Liver (tissue), 8 donors: ENCODE measurements at regions not wholly inside any gene's neighbourhood (a gene's known extent, or its start where the extent isn't known, plus 50 kb on each side); places are given as distances from the start of the nearest gene placed in this dataset.

Experiments
- DNase-seq: peaks from one replicate; pipeline ENCODE4 v3.0.0-alpha.2; 2017; ENCODE audit warnings: low spot score
- H3K27ac ChIP-seq, 2 donors: one replicate each; pipeline ENCODE4 v1.7.0; 2013; ENCODE audit warnings: inconsistent platforms in 2 of 2, low read length in 2 of 2, control low read depth in 1 of 2, low read depth in 1 of 2, mild to moderate bottlenecking in 1 of 2
- H3K27me3 ChIP-seq, 4 donors: one replicate each; pipeline versions ENCODE4 v1.6.1 to v1.7.0; 2013; ENCODE audit warnings: low read length in 3 of 4, inconsistent platforms in 1 of 4, mild to moderate bottlenecking in 1 of 4, moderate library complexity in 1 of 4; ENCODE audit not compliant: control insufficient read depth in 4 of 4, insufficient read depth in 4 of 4
- H3K36me3 ChIP-seq, 4 donors: one replicate each; pipeline versions ENCODE4 v1.6.1 to v1.7.0; 2013; ENCODE audit warnings: low read length in 3 of 4, mild to moderate bottlenecking in 3 of 4, low read depth in 1 of 4, moderate library complexity in 1 of 4; ENCODE audit not compliant: control insufficient read depth in 4 of 4, insufficient read depth in 3 of 4
- H3K4me1 ChIP-seq, 4 donors: one replicate each; pipeline versions ENCODE4 v1.6.1 to v1.7.0; 2013; ENCODE audit warnings: low read length in 3 of 4, mild to moderate bottlenecking in 3 of 4, moderate library complexity in 1 of 4; ENCODE audit not compliant: control insufficient read depth in 4 of 4, insufficient read depth in 4 of 4
- H3K4me3 ChIP-seq, 3 donors: one replicate each; pipeline versions ENCODE4 v1.6.1 to v1.7.0; 2013; ENCODE audit warnings: low read length in 3 of 3, control low read depth in 1 of 3, low read depth in 1 of 3, mild to moderate bottlenecking in 1 of 3
- H3K9ac ChIP-seq, 2 donors: one replicate each; pipeline ENCODE4 v1.7.0; 2013; ENCODE audit warnings: low read length in 2 of 2, mild to moderate bottlenecking in 2 of 2, moderate library complexity in 2 of 2, control low read depth in 1 of 2, low read depth in 1 of 2
- H3K9me3 ChIP-seq, 4 donors: one replicate each; pipeline versions ENCODE4 v1.6.1 to v1.7.0; 2013; ENCODE audit warnings: low read length in 3 of 4; ENCODE audit not compliant: control insufficient read depth in 4 of 4
- ATF3 ChIP-seq: IDR thresholded peaks from 2 replicates; pipeline ENCODE4 v1.6.1; 2016; ENCODE audit warnings: antibody characterized with exemption
- CTCF ChIP-seq: fragments of 150-350 bp; IDR thresholded peaks from 2 replicates; pipeline ENCODE4 v1.5.1; 2017; ENCODE audit warnings: improper control_type of control experiment, low read depth, low read length; ENCODE audit not compliant: missing input control
- EGR1 ChIP-seq, 2 donors: IDR thresholded peaks; 2 replicates each; pipeline ENCODE4 v1.6.1; 2016 to 2018; ENCODE audit warnings: antibody characterized with exemption in 2 of 2, low read depth in 2 of 2
- FOXA1 ChIP-seq: IDR thresholded peaks from 2 replicates; pipeline ENCODE4 v1.6.1; 2016; ENCODE audit warnings: antibody characterized with exemption
- FOXA2 ChIP-seq: IDR thresholded peaks from 2 replicates; pipeline ENCODE4 v1.6.1; 2016; ENCODE audit warnings: antibody characterized with exemption
- GABPA ChIP-seq, 2 donors: IDR thresholded peaks in 1 of 2; conservative IDR thresholded peaks in 1 of 2; 2 replicates each; pipeline ENCODE4 v1.6.1; 2016; ENCODE audit warnings: antibody characterized with exemption in 2 of 2, mild to moderate bottlenecking in 1 of 2, moderate library complexity in 1 of 2
- HNF4A ChIP-seq, 2 donors: conservative IDR thresholded peaks; 2 replicates each; pipeline ENCODE4 v1.6.1; 2016; ENCODE audit warnings: antibody characterized with exemption in 2 of 2, mild to moderate bottlenecking in 2 of 2
- HNF4G ChIP-seq: IDR thresholded peaks from 2 replicates; pipeline ENCODE4 v1.6.1; 2016; ENCODE audit warnings: antibody characterized with exemption
- JUND ChIP-seq, 2 donors: IDR thresholded peaks; 2 replicates each; pipeline ENCODE4 v1.6.1; 2016; ENCODE audit warnings: antibody characterized with exemption in 2 of 2
- MAX ChIP-seq: IDR thresholded peaks from 2 replicates; pipeline ENCODE4 v1.6.1; 2016; ENCODE audit warnings: antibody characterized with exemption
- NR2F2 ChIP-seq: IDR thresholded peaks from 2 replicates; pipeline ENCODE4 v1.6.1; 2016; ENCODE audit warnings: antibody characterized with exemption
- RAD21 ChIP-seq, 2 donors: IDR thresholded peaks; 2 replicates each; pipeline ENCODE4 v1.6.1; 2016; ENCODE audit warnings: antibody characterized with exemption in 2 of 2, mild to moderate bottlenecking in 2 of 2
- RXRA ChIP-seq, 2 donors: IDR thresholded peaks; 2 replicates each; pipeline ENCODE4 v1.6.1; 2017 to 2018; ENCODE audit warnings: antibody characterized with exemption in 2 of 2, mild to moderate bottlenecking in 1 of 2
- SP1 ChIP-seq: IDR thresholded peaks from 2 replicates; pipeline ENCODE4 v1.6.1; 2018; ENCODE audit warnings: antibody characterized with exemption, mild to moderate bottlenecking
- TAF1 ChIP-seq: conservative IDR thresholded peaks from 2 replicates; pipeline ENCODE4 v1.6.1; 2016; ENCODE audit warnings: antibody characterized with exemption, mild to moderate bottlenecking
- YY1 ChIP-seq: IDR thresholded peaks from 2 replicates; pipeline ENCODE4 v1.6.1; 2016; ENCODE audit warnings: antibody characterized with exemption, mild to moderate bottlenecking
- WGBS: extraction: QIAGEN DNeasy Blood & Tissue Kit; methylation state at CpG from one replicate; pipeline ENCODE4 v1.1.7; 2013; 5-methylcytosine and 5-hydroxymethylcytosine counted together
- TF ChIP-seq, protein P1 (sequence below): IDR thresholded peaks from 2 replicates; pipeline ENCODE4 v1.6.1; 2016; ENCODE audit warnings: antibody characterized with exemption, mild to moderate bottlenecking
- TF ChIP-seq, protein P2 (sequence below): IDR thresholded peaks from 2 replicates; pipeline ENCODE4 v1.6.1; 2016; ENCODE audit warnings: antibody characterized with exemption
- donor health status: healthy.
- donor health status: healthy.
- donor health status: healthy.
- donor health status: healthy.
- donor health status: healthy.

GRCh38 chr2:102968375-102968774 lies 206.5 kb downstream of the TMEM182 start:
- Histone ChIP-seq H3K27ac (no peak overlapping the region), H3K9ac (no peak overlapping the region), H3K27me3 (peaks cover 0 to 2% (median 0%) of the 10 kb centered on the region in 4 donors), H3K4me3 (no peak overlapping the region), H3K4me1 (no peaks in the 10 kb centered on the region), H3K9me3 (no peaks in the 10 kb centered on the region), H3K36me3 (no peaks in the 10 kb centered on the region)
- WGBS, result 79% methylated on average over 6 of the region's 6 CpGs
- TF ChIP-seq ATF3 (no peak), RXRA (IDR thresholded peaks at IDR 0.05) (no peak), JUND (IDR thresholded peaks at IDR 0.05) (no peak), EGR1 (IDR thresholded peaks at IDR 0.05; ENCODE audit: low read depth in 2 of 2) (no peak), FOXA2 (no peak), TAF1 (no peak), HNF4G (no peak), YY1 (no peak), CTCF (no peak), SP1 (no peak), FOXA1 (no peak)
- DNase-seq, result no peak

DNA sequence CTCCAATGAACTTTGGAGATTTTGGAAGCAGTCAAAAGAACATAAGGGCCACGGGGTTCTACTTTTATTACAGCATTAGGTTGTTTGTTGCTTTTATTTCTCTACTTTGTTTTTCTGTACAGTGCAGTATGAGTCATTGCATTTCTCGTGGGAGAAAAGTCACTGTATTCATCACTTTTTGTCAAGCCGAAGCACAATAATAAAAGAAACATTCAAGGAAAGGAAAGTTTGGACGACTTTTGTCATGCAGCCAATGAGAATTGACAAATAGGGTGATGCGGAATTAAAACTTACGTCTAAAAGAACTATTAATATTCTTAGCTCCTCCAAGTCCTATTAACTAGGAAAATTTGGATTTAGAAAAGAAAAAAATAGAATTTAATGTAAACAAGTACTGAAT lies 209.9 kb downstream of the TMEM182 start:
- WGBS, result 77% methylated on average over 6 of the region's 6 CpGs

More for the DNA sequence above, 209.9 kb downstream of the TMEM182 start:
- DNase-seq, result no peak
- TF ChIP-seq SP1, result no peak
- no peak for TF ChIP-seq YY1
- TF ChIP-seq ATF3, result no peak
- no peak for TF ChIP-seq NR2F2
- no peak for TF ChIP-seq GABPA (IDR thresholded peaks at IDR 0.05 in 1 of 2, conservative IDR thresholded peaks at IDR 0.05 in 1 of 2)
- TF ChIP-seq HNF4G, result no peak
- no peak for TF ChIP-seq EGR1 (IDR thresholded peaks at IDR 0.05; ENCODE audit: low read depth in 2 of 2)
- TF ChIP-seq FOXA1, result no peak
- no peak for TF ChIP-seq FOXA2
- TF ChIP-seq HNF4A (conservative IDR thresholded peaks at IDR 0.05), result no peak
- TF ChIP-seq, protein P1, sequence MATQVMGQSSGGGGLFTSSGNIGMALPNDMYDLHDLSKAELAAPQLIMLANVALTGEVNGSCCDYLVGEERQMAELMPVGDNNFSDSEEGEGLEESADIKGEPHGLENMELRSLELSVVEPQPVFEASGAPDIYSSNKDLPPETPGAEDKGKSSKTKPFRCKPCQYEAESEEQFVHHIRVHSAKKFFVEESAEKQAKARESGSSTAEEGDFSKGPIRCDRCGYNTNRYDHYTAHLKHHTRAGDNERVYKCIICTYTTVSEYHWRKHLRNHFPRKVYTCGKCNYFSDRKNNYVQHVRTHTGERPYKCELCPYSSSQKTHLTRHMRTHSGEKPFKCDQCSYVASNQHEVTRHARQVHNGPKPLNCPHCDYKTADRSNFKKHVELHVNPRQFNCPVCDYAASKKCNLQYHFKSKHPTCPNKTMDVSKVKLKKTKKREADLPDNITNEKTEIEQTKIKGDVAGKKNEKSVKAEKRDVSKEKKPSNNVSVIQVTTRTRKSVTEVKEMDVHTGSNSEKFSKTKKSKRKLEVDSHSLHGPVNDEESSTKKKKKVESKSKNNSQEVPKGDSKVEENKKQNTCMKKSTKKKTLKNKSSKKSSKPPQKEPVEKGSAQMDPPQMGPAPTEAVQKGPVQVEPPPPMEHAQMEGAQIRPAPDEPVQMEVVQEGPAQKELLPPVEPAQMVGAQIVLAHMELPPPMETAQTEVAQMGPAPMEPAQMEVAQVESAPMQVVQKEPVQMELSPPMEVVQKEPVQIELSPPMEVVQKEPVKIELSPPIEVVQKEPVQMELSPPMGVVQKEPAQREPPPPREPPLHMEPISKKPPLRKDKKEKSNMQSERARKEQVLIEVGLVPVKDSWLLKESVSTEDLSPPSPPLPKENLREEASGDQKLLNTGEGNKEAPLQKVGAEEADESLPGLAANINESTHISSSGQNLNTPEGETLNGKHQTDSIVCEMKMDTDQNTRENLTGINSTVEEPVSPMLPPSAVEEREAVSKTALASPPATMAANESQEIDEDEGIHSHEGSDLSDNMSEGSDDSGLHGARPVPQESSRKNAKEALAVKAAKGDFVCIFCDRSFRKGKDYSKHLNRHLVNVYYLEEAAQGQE, result no peak
- no peak for TF ChIP-seq TAF1
- no peak for TF ChIP-seq RXRA (IDR thresholded peaks at IDR 0.05)
- no peak for TF ChIP-seq CTCF
- no peak for TF ChIP-seq RAD21 (IDR thresholded peaks at IDR 0.05)
- TF ChIP-seq JUND (IDR thresholded peaks at IDR 0.05), result no peak
- TF ChIP-seq, protein P2, sequence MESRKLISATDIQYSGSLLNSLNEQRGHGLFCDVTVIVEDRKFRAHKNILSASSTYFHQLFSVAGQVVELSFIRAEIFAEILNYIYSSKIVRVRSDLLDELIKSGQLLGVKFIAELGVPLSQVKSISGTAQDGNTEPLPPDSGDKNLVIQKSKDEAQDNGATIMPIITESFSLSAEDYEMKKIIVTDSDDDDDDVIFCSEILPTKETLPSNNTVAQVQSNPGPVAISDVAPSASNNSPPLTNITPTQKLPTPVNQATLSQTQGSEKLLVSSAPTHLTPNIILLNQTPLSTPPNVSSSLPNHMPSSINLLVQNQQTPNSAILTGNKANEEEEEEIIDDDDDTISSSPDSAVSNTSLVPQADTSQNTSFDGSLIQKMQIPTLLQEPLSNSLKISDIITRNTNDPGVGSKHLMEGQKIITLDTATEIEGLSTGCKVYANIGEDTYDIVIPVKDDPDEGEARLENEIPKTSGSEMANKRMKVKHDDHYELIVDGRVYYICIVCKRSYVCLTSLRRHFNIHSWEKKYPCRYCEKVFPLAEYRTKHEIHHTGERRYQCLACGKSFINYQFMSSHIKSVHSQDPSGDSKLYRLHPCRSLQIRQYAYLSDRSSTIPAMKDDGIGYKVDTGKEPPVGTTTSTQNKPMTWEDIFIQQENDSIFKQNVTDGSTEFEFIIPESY, result no peak
- TF ChIP-seq MAX, result no peak
- Histone ChIP-seq H3K27ac (no peak overlapping the region), H3K4me1 (no peaks in the 10 kb centered on the region), H3K36me3 (no peaks in the 10 kb centered on the region), H3K4me3 (no peak overlapping the region), H3K27me3 (peaks cover 0 to 2% (median 0%) of the 10 kb centered on the region in 4 donors), H3K9me3 (no peaks in the 10 kb centered on the region), H3K9ac (no peak overlapping the region)
